Astrocyte (in vitro differentiated cells and primary cell): ENCODE measurements at regions not wholly inside any gene's neighbourhood (a gene's known extent, or its start where the extent isn't known, plus 50 kb on each side); places are given as distances from the start of the nearest gene placed in this dataset.

Experiments
- CTCF ChIP-seq: IDR thresholded peaks from 2 replicates; pipeline ENCODE4 v1.5.1; 2011; ENCODE audit warnings: low read depth, mild to moderate bottlenecking, inconsistent platforms, low read length, moderate library complexity; ENCODE audit not compliant: insufficient read depth
- EZH2 ChIP-seq: IDR thresholded peaks from 2 replicates; pipeline ENCODE4 v1.6.1; 2012; ENCODE audit warnings: mild to moderate bottlenecking, low read length, inconsistent platforms; ENCODE audit not compliant: insufficient read depth

DNA sequence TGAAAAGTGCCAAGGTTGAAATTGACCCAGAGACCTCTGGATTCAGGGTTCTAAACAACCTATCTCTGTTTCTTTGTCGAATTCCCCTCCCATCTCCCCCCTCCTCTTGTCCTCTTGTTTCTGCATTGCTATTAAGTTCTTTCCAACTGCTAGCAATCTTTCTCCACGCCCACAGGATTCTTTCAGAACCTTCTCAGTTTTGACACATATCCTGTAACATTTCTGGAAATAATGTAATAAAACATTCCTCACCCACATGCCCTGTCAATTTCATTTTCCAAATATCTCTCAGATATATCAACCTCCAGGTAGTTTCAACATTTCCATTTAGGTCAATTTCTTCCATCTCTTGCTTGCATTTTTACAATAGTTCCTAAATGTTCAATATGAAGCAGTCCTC is 1105.9 kb downstream of the ARAP2 start:
- TF ChIP-seq CTCF (no peak), EZH2 (no peak)
